ENCODE measurements at regions not wholly inside any gene's neighbourhood (a gene's known extent, or its start where the extent isn't known, plus 50 kb on each side); places are given as distances from the start of the nearest gene placed in this dataset.
"Not testable (repeated sequence)": the region's sequence is repeated elsewhere in the genome, so short reads cannot be mapped to it uniquely, and the experiment has no call there.

GRCh38 chr4:77305766-77306165, 148.8 kb downstream of the CCNG2 start:
- DNase-seq, result no peak

- DNase-seq, result no peak
Observed at GRCh38 chr4:77306496-77306895, 149.5 kb downstream of the CCNG2 start.

GRCh38 chr4:77308843-77309242, 151.8 kb downstream of the CCNG2 start:
- DNase-seq, result no peak

- DNase-seq, result no peak
Observed at GRCh38 chr4:77309496-77309895, 152.5 kb downstream of the CCNG2 start.

GRCh38 chr4:77310931-77311330, 153.9 kb downstream of the CCNG2 start:
- no peak for DNase-seq

GRCh38 chr4:77314697-77315096, 157.7 kb downstream of the CCNG2 start:
- no peak for DNase-seq

GRCh38 chr4:77327151-77327550, 170.1 kb downstream of the CCNG2 start:
- DNase-seq, result no peak

GRCh38 chr4:77332696-77333270, 175.8 kb downstream of the CCNG2 start:
- DNase-seq, result no peak

GRCh38 chr4:77336411-77337142, 179.6 kb downstream of the CCNG2 start:
- no peak for DNase-seq

- DNase-seq, result no peak
Observed at GRCh38 chr4:77342170-77342810, 185.3 kb downstream of the CCNG2 start.

- no peak for DNase-seq
Observed at GRCh38 chr4:77344001-77344400, 187.0 kb downstream of the CCNG2 start.

- no peak for DNase-seq
Observed at GRCh38 chr4:77344784-77345183, 187.8 kb downstream of the CCNG2 start.

- DNase-seq, result no peak
Observed at GRCh38 chr4:77347351-77347966, 190.5 kb downstream of the CCNG2 start.

GRCh38 chr4:77348815-77349214, 191.8 kb downstream of the CCNG2 start:
- DNase-seq, result no peak

GRCh38 chr4:77349364-77349763, 192.4 kb downstream of the CCNG2 start:
- DNase-seq, result no peak

- no peak for DNase-seq
Observed at GRCh38 chr4:77349796-77350195, 192.8 kb downstream of the CCNG2 start.

GRCh38 chr4:77352192-77352591, 195.2 kb downstream of the CCNG2 start:
- no peak for DNase-seq

GRCh38 chr4:77353724-77354315, 196.8 kb downstream of the CCNG2 start:
- DNase-seq, result not testable (repeated sequence)

- DNase-seq, result no peak
Observed at GRCh38 chr4:77354550-77354949, 197.5 kb downstream of the CCNG2 start.

- DNase-seq, result no peak
Observed at GRCh38 chr4:77355731-77356130, 198.7 kb downstream of the CCNG2 start.

GRCh38 chr4:77358315-77358928, 201.4 kb downstream of the CCNG2 start:
- peak in 15 of 56 donors; percentile 0 to 43 (median 2) for DNase-seq

Measured in amygdala (tissue), 56 donors.